ENCODE measurements at regions not wholly inside any gene's neighbourhood (a gene's known extent, or its start where the extent isn't known, plus 50 kb on each side); places are given as distances from the start of the nearest gene placed in this dataset.

GRCh38 chr6:122028933-122029522, 370.4 kb upstream of the HSF2 start:
- no peak for DNase-seq

- DNase-seq: peak; percentile 43 to 74
These were observed 365.8 kb upstream of the HSF2 start for GRCh38 chr6:122033564-122034181.

- no peak for DNase-seq
These were observed 364.3 kb upstream of the HSF2 start for GRCh38 chr6:122035173-122035572.

GRCh38 chr6:122040261-122040660, 359.2 kb upstream of the HSF2 start:
- no peak for DNase-seq

GRCh38 chr6:122042380-122042779, 357.1 kb upstream of the HSF2 start:
- DNase-seq: no peak

- DNase-seq: no peak
These were observed 356.3 kb upstream of the HSF2 start for GRCh38 chr6:122042960-122043735.

- no peak for DNase-seq
These were observed 350.9 kb upstream of the HSF2 start for GRCh38 chr6:122048570-122048969.

GRCh38 chr6:122049341-122049740, 350.1 kb upstream of the HSF2 start:
- no peak for DNase-seq

- DNase-seq: no peak
These were observed 349.2 kb upstream of the HSF2 start for GRCh38 chr6:122050242-122050755.

- DNase-seq: no peak
These were observed 347.0 kb upstream of the HSF2 start for GRCh38 chr6:122052346-122052900.

GRCh38 chr6:122059918-122060317, 339.5 kb upstream of the HSF2 start:
- DNase-seq: peak in 1 of 2 experiments; percentile 59

GRCh38 chr6:122061855-122062254, 337.6 kb upstream of the HSF2 start:
- no peak for DNase-seq

GRCh38 chr6:122063076-122063475, 336.4 kb upstream of the HSF2 start:
- DNase-seq: peak; percentile 6 to 9

GRCh38 chr6:122063761-122064160, 335.7 kb upstream of the HSF2 start:
- DNase-seq: no peak

GRCh38 chr6:122066200-122066599, 333.3 kb upstream of the HSF2 start:
- no peak for DNase-seq

GRCh38 chr6:122068291-122068769, 331.1 kb upstream of the HSF2 start:
- no peak for DNase-seq

GRCh38 chr6:122069932-122070331, 329.5 kb upstream of the HSF2 start:
- DNase-seq: no peak

- DNase-seq: no peak
These were observed 327.3 kb upstream of the HSF2 start for GRCh38 chr6:122072014-122072647.

GRCh38 chr6:122075084-122075838, 324.2 kb upstream of the HSF2 start:
- DNase-seq: no peak

GRCh38 chr6:122075917-122076316, 323.5 kb upstream of the HSF2 start:
- no peak for DNase-seq

- DNase-seq: no peak
These were observed 321.8 kb upstream of the HSF2 start for GRCh38 chr6:122077603-122078002.

GRCh38 chr6:122078481-122078880, 321.0 kb upstream of the HSF2 start:
- DNase-seq: no peak

All from NCI-H2081 (cell line).